ENCODE measurements at regions not wholly inside any gene's neighbourhood (a gene's known extent, or its start where the extent isn't known, plus 50 kb on each side); places are given as distances from the start of the nearest gene placed in this dataset.

- H3K27ac Mint-ChIP-seq = no peak overlapping the region
- no peak overlapping the region for H3K4me3 Mint-ChIP-seq
- no peaks in the 10 kb centered on the region for H3K27me3 Mint-ChIP-seq (ENCODE audit: low read depth)
- TF ChIP-seq CTCF (IDR thresholded peaks at IDR 0.05; ENCODE audit: unreplicated experiment in 3 of 3) = no peak
- H3K36me3 Mint-ChIP-seq (ENCODE audit: low read depth) = no peaks in the 10 kb centered on the region
- peaks cover 5% of the 10 kb centered on the region for H3K4me1 Mint-ChIP-seq
- no peaks in the 10 kb centered on the region for H3K9me3 Mint-ChIP-seq
Measured at GRCh38 chr4:11342401-11342800, 86.3 kb downstream of the HS3ST1 start.

- TF ChIP-seq CTCF (IDR thresholded peaks at IDR 0.05; ENCODE audit: unreplicated experiment in 3 of 3) = no peak
- Mint-ChIP-seq H3K36me3 (ENCODE audit: low read depth) (no peaks in the 10 kb centered on the region), H3K4me3 (no peak overlapping the region), H3K27me3 (ENCODE audit: low read depth) (no peaks in the 10 kb centered on the region), H3K27ac (no peak overlapping the region), H3K9me3 (no peaks in the 10 kb centered on the region), H3K4me1 (peaks cover 5% of the 10 kb centered on the region)
Measured at GRCh38 chr4:11341337-11342043, 87.2 kb downstream of the HS3ST1 start.

- Mint-ChIP-seq H3K36me3 (ENCODE audit: low read depth) (no peaks in the 10 kb centered on the region), H3K27ac (no peak overlapping the region), H3K4me1 (no peaks in the 10 kb centered on the region), H3K27me3 (ENCODE audit: low read depth) (no peaks in the 10 kb centered on the region), H3K4me3 (no peak overlapping the region), H3K9me3 (no peaks in the 10 kb centered on the region)
- TF ChIP-seq CTCF (IDR thresholded peaks at IDR 0.05; ENCODE audit: unreplicated experiment in 3 of 3) = no peak
Measured at GRCh38 chr4:11338956-11339782, 89.5 kb downstream of the HS3ST1 start.

GRCh38 chr4:11337287-11337686 lies 91.4 kb downstream of the HS3ST1 start:
- no peak for TF ChIP-seq CTCF (IDR thresholded peaks at IDR 0.05; ENCODE audit: unreplicated experiment in 3 of 3)
- H3K27me3 Mint-ChIP-seq (ENCODE audit: low read depth) = no peaks in the 10 kb centered on the region
- no peaks in the 10 kb centered on the region for H3K9me3 Mint-ChIP-seq
- no peak overlapping the region for H3K4me3 Mint-ChIP-seq
- H3K36me3 Mint-ChIP-seq (ENCODE audit: low read depth) = no peaks in the 10 kb centered on the region
- H3K4me1 Mint-ChIP-seq = no peaks in the 10 kb centered on the region
- no peak overlapping the region for H3K27ac Mint-ChIP-seq

GRCh38 chr4:11336435-11336834 lies 92.3 kb downstream of the HS3ST1 start:
- Mint-ChIP-seq H3K4me1 (no peaks in the 10 kb centered on the region), H3K4me3 (no peak overlapping the region), H3K9me3 (no peaks in the 10 kb centered on the region), H3K27me3 (ENCODE audit: low read depth) (no peaks in the 10 kb centered on the region), H3K36me3 (ENCODE audit: low read depth) (no peaks in the 10 kb centered on the region), H3K27ac (no peak overlapping the region)
- TF ChIP-seq CTCF (IDR thresholded peaks at IDR 0.05; ENCODE audit: unreplicated experiment in 3 of 3) = no peak
